OCI-LY7 (cell line): ENCODE measurements at regions not wholly inside any gene's neighbourhood (a gene's known extent, or its start where the extent isn't known, plus 50 kb on each side); places are given as distances from the start of the nearest gene placed in this dataset.

Source experiments
- CTCF ChIP-seq: fragments of 200-600 bp; sonication (generic); conservative IDR thresholded peaks from 2 replicates; pipeline ENCODE4 v1.5.1; 2014; ENCODE audit warnings: mild to moderate bottlenecking, antibody characterized with exemption, low read length, moderate library complexity, mixed read lengths
- EZH2phosphoT487 ChIP-seq: fragments of 200-600 bp; sonication (generic); IDR thresholded peaks from 2 replicates; pipeline ENCODE4 v1.6.1; 2018; ENCODE audit warnings: low read depth, borderline replicate concordance, mild to moderate bottlenecking, mixed run types, antibody characterized with exemption, low read length, moderate library complexity, mixed read lengths

GRCh38 chr13:97109256-97109655 is 112.9 kb upstream of the MBNL2 start:
- no peak for TF ChIP-seq CTCF
- TF ChIP-seq EZH2phosphoT487: no peak
